ENCODE measurements at regions not wholly inside any gene's neighbourhood (a gene's known extent, or its start where the extent isn't known, plus 50 kb on each side); places are given as distances from the start of the nearest gene placed in this dataset.

GRCh38 chr21:41080485-41081121 is 87.4 kb upstream of the BACE2 start:
- no peak for TF ChIP-seq CTCF (IDR thresholded peaks at IDR 0.05)
- no peak overlapping the region for H3K27ac ChIP-seq
- no peak for DNase-seq (ENCODE audit: low spot score)
- H3K4me3 ChIP-seq, result no peak overlapping the region

DNA sequence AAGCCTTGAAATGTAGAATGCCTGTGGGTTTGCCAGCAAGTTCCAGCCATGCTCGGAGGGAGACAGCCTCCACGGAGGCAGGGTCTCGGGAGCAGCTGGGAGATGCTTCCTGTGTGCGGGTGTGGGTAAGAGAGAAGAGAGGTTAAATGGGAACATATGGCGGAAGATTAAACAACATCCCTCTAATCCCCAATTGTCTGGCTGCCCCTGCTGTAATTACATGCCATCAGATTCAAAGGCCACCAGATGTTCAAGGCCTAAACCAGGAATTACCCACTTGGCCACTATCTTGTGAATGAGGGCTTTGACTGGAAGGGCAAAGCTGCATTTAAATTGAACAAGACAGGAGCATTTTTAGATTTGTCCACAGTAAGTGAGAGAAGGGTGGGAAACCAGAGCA is 81.4 kb upstream of the BACE2 start:
- Histone ChIP-seq H3K4me3 (no peak overlapping the region), H3K27ac (no peak overlapping the region)
- TF ChIP-seq CTCF (IDR thresholded peaks at IDR 0.05), result no peak
- DNase-seq (ENCODE audit: low spot score), result no peak

- Histone ChIP-seq H3K4me3 (no peak overlapping the region), H3K27ac (no peak overlapping the region)
- no peak for DNase-seq (ENCODE audit: low spot score)
- no peak for TF ChIP-seq CTCF (IDR thresholded peaks at IDR 0.05)
Measured at GRCh38 chr21:41090981-41091380, 77.0 kb upstream of the BACE2 start.

GRCh38 chr21:41091616-41092015 is 76.3 kb upstream of the BACE2 start:
- H3K4me3 ChIP-seq, result no peak overlapping the region
- H3K27ac ChIP-seq, result no peak overlapping the region
- TF ChIP-seq CTCF (IDR thresholded peaks at IDR 0.05), result no peak
- no peak for DNase-seq (ENCODE audit: low spot score)

DNA sequence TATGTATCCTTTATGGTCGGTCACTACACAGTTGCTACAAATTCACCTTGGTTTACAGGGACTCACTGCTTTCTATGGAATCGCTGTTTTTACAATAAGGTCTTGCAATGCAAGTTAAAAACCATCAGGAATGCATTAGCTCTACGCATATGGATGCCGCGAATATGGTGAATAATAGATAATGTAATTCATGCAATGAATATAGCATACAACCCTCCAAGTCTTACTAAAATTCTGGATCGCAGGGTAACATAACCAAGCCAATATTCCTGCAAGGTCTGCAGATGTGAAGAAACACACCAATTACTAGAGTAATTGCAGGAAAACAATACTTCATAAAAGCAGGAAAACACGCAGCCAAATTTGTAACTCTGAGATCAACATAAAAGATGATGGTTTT is 75.6 kb upstream of the BACE2 start:
- TF ChIP-seq CTCF (IDR thresholded peaks at IDR 0.05), result no peak
- DNase-seq (ENCODE audit: low spot score), result no peak
- no peak overlapping the region for H3K27ac ChIP-seq
- no peak overlapping the region for H3K4me3 ChIP-seq

GRCh38 chr21:41095983-41096382 is 72.0 kb upstream of the BACE2 start:
- TF ChIP-seq CTCF (IDR thresholded peaks at IDR 0.05), result no peak
- H3K27ac ChIP-seq, result no peak overlapping the region
- H3K4me3 ChIP-seq, result no peak overlapping the region
- DNase-seq (ENCODE audit: low spot score), result no peak

DNA sequence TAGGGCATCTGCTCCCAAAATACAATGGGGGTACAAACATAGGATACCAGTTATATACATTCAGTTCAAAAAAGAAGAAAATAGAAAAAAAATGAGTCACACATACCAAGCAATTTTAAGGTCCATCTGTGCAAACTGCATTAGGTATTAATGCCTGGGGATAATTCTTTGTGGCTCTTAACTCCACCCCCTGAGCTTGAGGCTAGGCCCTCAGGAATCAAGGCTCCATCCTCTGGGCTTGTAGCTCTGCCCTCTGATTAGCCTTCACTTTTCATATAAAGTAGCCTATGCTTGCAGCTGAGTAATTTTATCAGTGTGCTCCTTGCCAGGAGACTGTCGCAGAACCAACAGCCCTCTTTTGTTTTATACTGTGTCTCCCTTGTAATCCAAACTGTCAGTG is 69.9 kb upstream of the BACE2 start:
- Histone ChIP-seq H3K27ac (no peak overlapping the region), H3K4me3 (no peak overlapping the region)
- TF ChIP-seq CTCF (IDR thresholded peaks at IDR 0.05), result no peak
- DNase-seq (ENCODE audit: low spot score), result no peak
